AG20443 (cell line): ENCODE measurements at regions not wholly inside any gene's neighbourhood (a gene's known extent, or its start where the extent isn't known, plus 50 kb on each side); places are given as distances from the start of the nearest gene placed in this dataset.

Experiments
- DNase-seq: peaks from one replicate; pipeline ENCODE4 v3.0.0; 2012; ENCODE audit warnings: low spot score, mixed read lengths

- DNase-seq = no peak
Measured at GRCh38 chr4:80145739-80146138, 51.6 kb upstream of the PRDM8 start.

GRCh38 chr4:80144676-80145470 lies 52.4 kb upstream of the PRDM8 start:
- no peak for DNase-seq

DNA sequence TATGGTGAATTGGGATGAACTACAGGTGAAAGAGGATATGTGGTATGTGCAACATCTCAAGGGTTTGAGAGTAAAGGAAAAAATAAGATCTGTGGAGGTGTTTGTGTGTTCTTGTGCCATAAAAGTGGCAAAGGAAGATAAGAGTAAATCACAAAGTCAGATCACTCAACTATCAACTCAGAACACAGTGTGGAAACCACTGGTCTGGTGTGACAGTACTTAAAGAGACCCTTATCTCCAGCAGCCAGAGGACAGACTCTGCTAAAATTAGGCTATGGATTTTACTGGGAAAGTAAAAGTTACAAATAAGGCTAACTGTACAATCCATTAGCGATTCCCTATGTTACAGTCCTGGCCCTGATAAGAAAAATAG lies 54.0 kb upstream of the PRDM8 start:
- no peak for DNase-seq

GRCh38 chr4:80142394-80143306 lies 54.7 kb upstream of the PRDM8 start:
- no peak for DNase-seq

- no peak for DNase-seq
Measured at GRCh38 chr4:80141543-80141942, 55.8 kb upstream of the PRDM8 start.

DNA sequence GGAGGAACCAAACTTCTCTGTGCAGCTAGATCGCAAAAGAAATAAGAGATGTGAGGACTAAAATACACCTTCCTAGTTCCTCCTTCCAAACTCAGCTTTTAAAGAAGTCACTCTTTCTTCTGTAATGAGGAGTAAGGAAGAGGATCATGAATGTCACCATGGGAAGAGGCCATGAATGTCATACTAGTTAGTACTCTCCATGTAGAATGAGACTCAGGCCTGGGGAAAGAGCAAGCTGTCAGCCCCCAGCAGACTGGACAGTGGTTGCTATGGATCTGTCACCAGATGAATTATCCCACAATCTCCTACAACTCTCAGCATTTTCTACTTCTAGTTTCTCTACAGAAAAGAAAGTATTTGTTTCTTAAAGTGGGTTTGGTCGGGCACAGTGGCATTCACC lies 57.1 kb upstream of the PRDM8 start:
- no peak for DNase-seq

- no peak for DNase-seq
Measured at GRCh38 chr4:80139671-80140070, 57.6 kb upstream of the PRDM8 start.

DNA sequence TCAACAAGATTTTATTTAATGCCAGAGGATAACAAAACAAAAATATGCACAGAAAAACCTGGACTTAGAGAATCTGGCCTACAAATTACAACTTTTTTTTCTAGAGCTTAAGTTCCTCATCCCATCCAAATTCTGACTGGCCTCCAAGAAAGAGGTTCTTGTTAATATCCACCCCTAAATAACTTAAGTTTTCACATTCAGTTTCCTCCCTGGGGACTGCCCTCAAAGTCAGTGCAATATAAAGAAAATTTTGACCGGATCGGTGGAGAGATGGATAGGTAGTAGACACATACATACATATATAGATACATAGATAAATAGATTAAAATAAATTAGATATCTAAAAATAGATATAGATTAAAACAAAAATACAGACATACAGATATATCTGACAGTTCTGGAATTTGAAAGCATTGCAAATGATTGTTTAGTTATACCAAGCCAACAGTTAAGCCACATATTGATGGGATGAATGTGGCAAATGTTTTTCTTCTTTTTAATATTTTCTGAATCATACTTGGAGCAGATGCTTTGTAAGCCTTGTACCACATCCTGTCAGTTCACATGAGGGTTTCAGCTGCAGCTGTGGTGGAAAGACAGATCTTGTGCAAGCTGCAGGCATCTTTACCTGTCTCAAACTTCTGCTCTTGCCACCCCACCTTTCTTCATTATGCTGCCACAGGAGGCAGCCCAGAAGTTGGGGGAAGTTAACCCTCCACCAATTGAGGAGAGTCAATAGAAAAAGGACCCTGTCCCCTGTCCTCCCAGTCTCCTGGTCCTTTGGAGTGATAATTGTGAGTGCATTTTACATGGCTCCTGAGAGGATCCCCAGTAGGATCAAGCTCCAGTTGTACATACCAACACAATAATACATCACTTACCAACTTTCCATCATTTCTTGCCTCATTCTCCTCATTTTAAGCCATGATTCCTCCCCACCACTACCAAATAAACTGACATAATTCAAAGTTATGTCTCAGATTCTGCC lies 58.5 kb upstream of the PRDM8 start:
- peak; percentile 43 for DNase-seq

GRCh38 chr4:80137631-80138030 lies 59.7 kb upstream of the PRDM8 start:
- DNase-seq = no peak

GRCh38 chr4:80136270-80136669 lies 61.0 kb upstream of the PRDM8 start:
- DNase-seq = no peak

- DNase-seq = no peak
Measured at GRCh38 chr4:80135702-80136058, 61.6 kb upstream of the PRDM8 start.

- no peak for DNase-seq
Measured at GRCh38 chr4:80134936-80135701, 62.1 kb upstream of the ANTXR2 start.

DNA sequence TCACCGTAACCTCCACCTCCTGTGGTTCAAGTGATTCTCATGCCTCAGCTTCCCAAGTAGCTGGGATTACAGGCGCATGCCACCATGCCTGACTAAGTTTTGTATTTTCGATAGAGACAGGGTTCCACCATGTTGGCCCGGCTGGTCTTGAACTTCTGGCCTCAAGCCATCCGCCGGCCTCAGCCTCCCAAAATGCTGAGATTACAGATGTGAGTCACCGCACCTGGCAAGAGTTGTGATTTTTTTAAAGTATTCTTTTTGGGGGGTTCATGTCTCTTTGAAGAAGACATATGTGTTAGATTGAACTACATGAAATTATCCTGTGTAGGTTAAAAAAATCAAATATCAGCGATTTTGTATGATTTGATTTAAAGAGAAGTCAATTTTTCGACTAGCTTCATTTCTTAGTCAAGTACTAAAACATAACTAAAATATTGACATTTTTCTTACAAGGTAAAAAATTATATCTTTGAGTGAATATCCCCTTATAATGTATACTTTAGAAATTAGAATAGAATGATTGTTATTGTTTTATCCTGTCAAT lies 60.3 kb upstream of the ANTXR2 start:
- DNase-seq = no peak

GRCh38 chr4:80129785-80130184 lies 56.8 kb upstream of the ANTXR2 start:
- DNase-seq = no peak

DNA sequence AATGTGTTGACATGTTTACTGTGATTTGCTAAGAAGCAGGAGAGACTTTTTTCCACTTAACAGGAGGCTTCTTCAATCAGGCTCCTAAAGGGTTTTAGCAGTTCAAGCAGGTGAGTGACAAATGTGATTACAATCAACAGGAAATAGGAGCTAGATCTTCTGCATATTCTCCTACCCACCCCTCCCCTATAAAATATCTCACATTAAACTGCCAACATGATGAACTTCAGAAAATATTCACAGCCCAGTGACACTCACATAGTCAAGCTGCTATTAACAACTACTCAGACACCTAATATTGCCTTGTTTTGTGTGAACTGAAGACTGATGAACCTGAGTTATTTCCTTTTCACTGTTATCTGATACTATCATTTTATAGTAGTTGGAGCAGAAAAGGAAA lies 55.9 kb upstream of the ANTXR2 start:
- DNase-seq = no peak

DNA sequence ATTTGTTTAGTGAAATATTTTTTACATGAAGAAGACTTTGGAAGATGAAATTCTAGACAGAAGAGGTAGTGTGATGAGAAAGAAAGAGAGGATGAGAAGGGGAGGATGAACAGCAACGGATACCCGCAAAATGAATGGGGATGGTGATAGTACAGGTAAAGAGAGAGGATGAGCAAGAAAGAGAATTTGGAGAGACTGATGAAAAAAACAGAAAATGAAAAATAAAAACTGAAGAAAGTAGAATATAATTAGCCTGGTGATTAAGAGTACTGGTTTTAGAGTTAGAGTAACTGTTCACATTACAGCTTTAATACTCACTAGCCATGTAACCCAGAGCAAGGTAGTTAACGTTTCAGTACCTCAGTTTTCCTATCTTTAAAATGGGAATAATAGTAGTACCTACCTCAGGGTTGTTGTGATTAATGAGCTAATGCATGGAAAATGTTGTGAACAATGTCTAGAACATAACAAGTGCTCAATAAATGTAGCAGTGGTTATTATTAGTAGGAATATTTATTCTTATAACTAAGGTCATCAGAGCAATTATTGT lies 54.9 kb upstream of the ANTXR2 start:
- DNase-seq = no peak

DNA sequence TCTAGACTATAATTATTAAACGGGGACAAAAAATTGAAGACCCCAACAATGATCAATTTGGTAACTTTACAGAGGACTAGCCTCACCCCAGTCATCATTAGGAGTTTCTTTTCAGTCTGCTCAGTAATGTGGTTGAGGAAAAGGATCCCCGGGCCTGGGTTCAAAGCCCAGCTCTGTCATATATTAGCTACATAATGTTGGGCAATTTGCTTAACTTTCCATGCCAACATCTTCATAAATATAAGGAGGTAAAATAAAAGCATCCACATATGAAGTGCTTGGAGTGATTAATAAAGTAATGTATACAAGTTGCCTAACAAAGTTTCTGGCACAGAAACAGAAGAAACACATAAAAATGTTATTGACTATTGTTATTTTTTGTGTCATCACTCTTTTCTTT lies 53.4 kb upstream of the ANTXR2 start:
- no peak for DNase-seq

GRCh38 chr4:80125252-80126177 lies 52.5 kb upstream of the ANTXR2 start:
- DNase-seq = peak; percentile 32
